ENCODE measurements at regions not wholly inside any gene's neighbourhood (a gene's known extent, or its start where the extent isn't known, plus 50 kb on each side); places are given as distances from the start of the nearest gene placed in this dataset.

GRCh38 chr7:123398921-123399320 is 135.5 kb downstream of the IQUB start (continued):
- TF ChIP-seq CTCF (conservative IDR thresholded peaks at IDR 0.05; ENCODE audit: low read depth in 2 of 2) (no peak), EZH2phosphoT487 (IDR thresholded peaks at IDR 0.05; ENCODE audit: unreplicated experiment) (no peak), ZNF114 (CRISPR knock-in tag; IDR thresholded peaks at IDR 0.05) (no peak), STAT1 (IDR thresholded peaks at IDR 0.05; ENCODE audit: unreplicated experiment) (no peak), ETS1 (IDR thresholded peaks at IDR 0.05) (no peak), REST (IDR thresholded peaks at IDR 0.05; ENCODE audit: unreplicated experiment) (no peak)

- H3K27me3 Mint-ChIP-seq (ENCODE audit: insufficient read depth, low read depth, poor library complexity): no peaks in the 10 kb centered on the region
- H2AFZ ChIP-seq: 0 out of 2 replicates have a peak overlapping the region, but pooled peaks have one; percentile 44
- no peak for TF ChIP-seq JUNB (IDR thresholded peaks at IDR 0.05; ENCODE audit: unreplicated experiment)
- TF ChIP-seq CTCF (conservative IDR thresholded peaks at IDR 0.05; ENCODE audit: low read depth in 2 of 2): no peak
- TF ChIP-seq ZNF114 (CRISPR knock-in tag; IDR thresholded peaks at IDR 0.05): no peak
- TF ChIP-seq EZH2phosphoT487 (IDR thresholded peaks at IDR 0.05; ENCODE audit: unreplicated experiment): no peak
- no peak for TF ChIP-seq EZH2 (IDR thresholded peaks at IDR 0.05; ENCODE audit: low read depth, unreplicated experiment)
- no peak for TF ChIP-seq STAT1 (IDR thresholded peaks at IDR 0.05; ENCODE audit: unreplicated experiment)
- no peak for TF ChIP-seq ETS1 (IDR thresholded peaks at IDR 0.05)
Measured at GRCh38 chr7:123397746-123398338, 136.6 kb downstream of the IQUB start.

More at GRCh38 chr7:123397746-123398338, 136.6 kb downstream of the IQUB start:
- H4K20me1 ChIP-seq (replicated peaks; ENCODE audit: insufficient read depth): no peaks in the 10 kb centered on the region
- H3K9me2 ChIP-seq (ENCODE audit: insufficient read depth): 0 out of 2 replicates have a peak, but pooled peaks cover 9% of the 10 kb centered on the region
- Mint-ChIP-seq H3K36me3 (ENCODE audit: low read depth) (no peaks in the 10 kb centered on the region), H3K4me1 (peaks cover 12% of the 10 kb centered on the region), H3K9me3 (no peaks in the 10 kb centered on the region), H3K4me3 (no peak overlapping the region), H3K27ac (no peak overlapping the region; the same call in 1 of the 2 replicates)
- no peaks in the 10 kb centered on the region for H3K79me2 ChIP-seq (replicated peaks; ENCODE audit: insufficient read depth)
- no peak for DNase-seq (ENCODE audit: low spot score)
- H3K4me1 ChIP-seq (ENCODE audit: insufficient read depth): peaks cover 8% of the 10 kb centered on the region; the same call in 1 of the 2 replicates
- no peak for ATAC-seq
- H3F3A ChIP-seq (replicated peaks; ENCODE audit: low read depth): no peaks in the 10 kb centered on the region
- H3K27me3 ChIP-seq (ENCODE audit: insufficient read depth): no peaks in the 10 kb centered on the region
- H3K4me3 ChIP-seq: no peak overlapping the region
- no peak overlapping the region for H3K27ac ChIP-seq (ENCODE audit: low read depth)
- H3K4me2 ChIP-seq: no peak overlapping the region
- H3K36me3 ChIP-seq (ENCODE audit: insufficient read depth): no peaks in the 10 kb centered on the region

Data from GM23338 (cell line).